ENCODE measurements at regions not wholly inside any gene's neighbourhood (a gene's known extent, or its start where the extent isn't known, plus 50 kb on each side); places are given as distances from the start of the nearest gene placed in this dataset.

DNA sequence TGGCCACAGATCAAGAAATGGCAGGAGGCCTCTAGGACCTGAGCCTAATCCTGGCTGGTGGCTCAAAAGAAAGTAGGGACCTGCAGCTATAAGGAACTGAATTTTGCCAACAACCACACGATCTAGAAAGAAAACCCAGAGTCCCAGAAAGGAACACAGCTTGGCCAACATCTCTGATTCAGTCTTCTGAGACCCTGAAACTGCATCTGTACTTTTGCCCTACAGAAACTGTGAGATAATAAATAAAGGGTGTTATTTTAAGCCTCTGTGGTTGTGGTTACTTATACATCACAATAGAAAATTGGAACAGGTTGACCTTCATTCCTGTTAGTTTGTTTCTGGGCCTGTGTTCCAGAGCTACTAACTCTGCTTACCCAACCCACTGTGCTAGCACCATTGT is 356.8 kb upstream of the ST6GAL2 start:
- H3K4me3 ChIP-seq (ENCODE audit: low read length): no peak overlapping the region
- H3K4me1 ChIP-seq (ENCODE audit: control insufficient read depth, insufficient read depth, low read length): no peaks in the 10 kb centered on the region
- no peaks in the 10 kb centered on the region for H3K36me3 ChIP-seq (ENCODE audit: insufficient read depth, low read length)
- no peak overlapping the region for H3K4me2 ChIP-seq (ENCODE audit: low read length)
- H3K9me3 ChIP-seq (replicated peaks; ENCODE audit: low read length): no peaks in the 10 kb centered on the region
- H3K9ac ChIP-seq (ENCODE audit: low read depth, low read length): no peak overlapping the region
- no peaks in the 10 kb centered on the region for H3K27me3 ChIP-seq (ENCODE audit: control insufficient read depth, insufficient read depth, low read length)

DNA sequence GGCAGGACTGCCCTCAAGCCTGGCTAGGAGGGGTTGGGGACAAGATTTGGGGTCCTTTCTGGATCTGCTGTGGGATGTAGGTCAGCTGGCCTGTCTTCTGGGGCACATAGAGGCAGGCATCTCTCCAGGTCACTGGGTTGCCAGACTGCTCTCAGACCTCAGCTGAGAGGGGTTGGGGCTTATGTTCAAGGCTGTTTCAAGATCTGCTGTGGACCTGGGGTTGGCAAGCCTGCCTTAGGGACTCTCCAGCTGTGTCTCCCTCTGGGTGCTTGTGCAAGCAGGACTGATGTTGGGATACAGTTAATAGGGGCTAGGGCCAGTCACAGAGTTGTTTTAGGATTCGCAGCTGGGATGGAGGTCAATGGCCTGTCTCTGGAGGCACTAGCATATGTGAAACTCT is 363.0 kb upstream of the ST6GAL2 start:
- H3K9me3 ChIP-seq (replicated peaks; ENCODE audit: low read length): no peaks in the 10 kb centered on the region
- no peaks in the 10 kb centered on the region for H3K27me3 ChIP-seq (ENCODE audit: control insufficient read depth, insufficient read depth, low read length)
- H3K4me2 ChIP-seq (ENCODE audit: low read length): no peak overlapping the region
- no peak overlapping the region for H3K4me3 ChIP-seq (ENCODE audit: low read length)
- H3K36me3 ChIP-seq (ENCODE audit: insufficient read depth, low read length): no peaks in the 10 kb centered on the region
- H3K4me1 ChIP-seq (ENCODE audit: control insufficient read depth, insufficient read depth, low read length): no peaks in the 10 kb centered on the region
- no peak overlapping the region for H3K9ac ChIP-seq (ENCODE audit: low read depth, low read length)

DNA sequence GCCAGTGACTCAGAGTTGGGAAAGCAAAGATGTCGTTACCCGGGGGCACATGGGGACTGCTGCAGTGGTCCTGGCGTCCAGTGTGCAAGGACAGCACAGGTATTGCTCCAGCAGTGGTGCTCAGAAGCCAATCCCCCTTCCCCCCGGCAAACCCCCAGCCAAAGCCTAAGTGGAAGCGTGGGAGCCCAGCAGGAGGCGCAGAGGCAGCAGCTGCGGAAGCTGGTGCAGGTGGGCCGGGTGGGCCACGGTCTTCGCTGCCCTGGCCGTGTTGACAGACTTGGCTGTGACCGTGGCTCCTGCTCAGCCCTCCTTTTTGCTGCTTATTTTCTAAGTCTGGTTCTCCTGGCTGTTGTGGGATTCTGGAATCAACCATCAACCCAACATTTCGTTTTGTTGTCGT is 369.8 kb upstream of the ST6GAL2 start:
- no peaks in the 10 kb centered on the region for H3K36me3 ChIP-seq (ENCODE audit: insufficient read depth, low read length)
- H3K9me3 ChIP-seq (replicated peaks; ENCODE audit: low read length): no peaks in the 10 kb centered on the region
- H3K4me3 ChIP-seq (ENCODE audit: low read length): no peak overlapping the region
- no peak overlapping the region for H3K9ac ChIP-seq (ENCODE audit: low read depth, low read length)
- H3K4me1 ChIP-seq (ENCODE audit: control insufficient read depth, insufficient read depth, low read length): no peaks in the 10 kb centered on the region
- H3K27me3 ChIP-seq (ENCODE audit: control insufficient read depth, insufficient read depth, low read length): no peaks in the 10 kb centered on the region
- no peak overlapping the region for H3K4me2 ChIP-seq (ENCODE audit: low read length)

DNA sequence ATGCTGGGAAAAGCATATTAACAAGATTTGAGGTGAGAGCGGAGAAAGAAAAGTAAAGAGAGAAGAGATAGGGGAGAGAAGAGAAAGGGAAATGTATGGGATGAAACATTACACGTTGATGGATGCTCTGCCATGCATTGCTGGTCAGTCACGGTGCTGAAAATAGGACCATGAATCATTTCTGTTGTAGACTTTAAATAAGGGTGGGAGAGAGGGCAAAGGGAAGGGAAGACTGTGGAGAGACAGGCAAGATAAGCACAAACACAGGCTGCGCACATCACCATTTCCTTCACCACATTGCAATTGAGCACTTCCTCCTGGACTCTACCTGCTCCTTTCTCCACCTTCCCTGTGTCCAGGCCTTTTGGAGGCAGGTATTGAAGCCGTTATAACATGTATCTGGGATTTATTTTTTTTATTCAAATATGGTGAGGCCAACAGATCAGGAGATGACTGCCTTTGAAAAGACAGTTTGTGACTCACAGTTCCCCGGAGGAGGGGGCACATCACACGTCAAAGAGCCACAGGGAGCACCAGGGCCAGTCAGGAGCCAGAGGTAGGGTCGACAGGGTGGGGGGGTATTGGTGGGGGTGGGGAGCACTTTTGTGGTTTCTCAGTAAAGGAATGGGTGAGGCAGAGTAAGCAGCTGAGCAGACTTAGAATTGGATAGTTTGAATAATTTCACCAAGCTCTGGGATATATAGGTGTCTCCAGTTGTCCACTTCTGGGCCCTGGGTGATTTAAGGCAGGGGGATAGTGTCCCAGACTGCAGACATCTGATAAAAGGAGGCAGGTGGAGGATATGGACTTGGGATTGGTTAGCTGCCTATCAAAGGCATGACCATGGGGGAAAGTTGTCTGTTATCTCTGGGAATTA is 372.8 kb upstream of the ST6GAL2 start:
- no peaks in the 10 kb centered on the region for H3K36me3 ChIP-seq (ENCODE audit: insufficient read depth, low read length)
- no peak overlapping the region for H3K9ac ChIP-seq (ENCODE audit: low read depth, low read length)
- H3K9me3 ChIP-seq (replicated peaks; ENCODE audit: low read length): no peaks in the 10 kb centered on the region
- no peak overlapping the region for H3K4me3 ChIP-seq (ENCODE audit: low read length)
- H3K4me1 ChIP-seq (ENCODE audit: control insufficient read depth, insufficient read depth, low read length): no peaks in the 10 kb centered on the region
- H3K27me3 ChIP-seq (ENCODE audit: control insufficient read depth, insufficient read depth, low read length): no peaks in the 10 kb centered on the region
- H3K4me2 ChIP-seq (ENCODE audit: low read length): no peak overlapping the region

DNA sequence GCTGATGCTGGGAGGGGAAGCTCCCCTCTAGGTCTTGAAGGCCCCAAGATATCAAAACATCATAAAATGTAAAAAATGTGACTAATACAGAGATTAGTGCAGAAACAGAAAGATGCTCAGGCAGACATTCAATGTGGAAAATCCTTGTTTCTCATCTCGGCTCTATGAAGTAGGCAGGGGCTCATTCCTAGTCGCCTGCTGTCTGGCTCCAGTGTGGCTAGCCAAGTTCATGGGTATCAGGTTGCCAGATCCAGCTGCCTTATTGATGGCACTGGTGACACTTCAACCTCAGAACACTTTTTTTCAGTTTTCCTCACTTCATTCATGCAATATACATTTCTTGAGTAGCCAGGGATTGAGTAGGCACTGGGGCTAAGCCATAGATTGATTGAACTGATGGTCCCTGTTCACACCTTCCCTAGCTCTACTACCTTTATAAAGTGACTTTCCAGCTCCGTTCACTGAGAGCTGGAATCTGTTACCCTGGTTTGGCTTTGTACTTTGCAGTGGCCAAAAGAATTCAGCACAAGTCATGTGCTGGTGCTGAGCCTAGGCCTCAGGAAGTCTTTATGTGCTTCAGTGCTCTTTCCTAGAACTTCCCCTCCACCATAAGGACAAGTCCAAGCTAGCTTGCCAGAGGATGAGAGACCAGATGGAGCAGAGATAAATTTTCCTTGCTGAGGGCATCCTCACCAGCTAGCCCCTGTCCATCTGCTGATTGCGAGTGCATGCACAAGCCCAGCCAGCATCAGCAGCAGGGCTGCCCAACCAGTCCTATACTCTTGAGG is 373.6 kb upstream of the ST6GAL2 start:
- Histone ChIP-seq H3K4me3 (ENCODE audit: low read length) (no peak overlapping the region), H3K4me2 (ENCODE audit: low read length) (no peak overlapping the region), H3K9me3 (replicated peaks; ENCODE audit: low read length) (no peaks in the 10 kb centered on the region), H3K36me3 (ENCODE audit: insufficient read depth, low read length) (no peaks in the 10 kb centered on the region), H3K9ac (ENCODE audit: low read depth, low read length) (no peak overlapping the region), H3K27me3 (ENCODE audit: control insufficient read depth, insufficient read depth, low read length) (no peaks in the 10 kb centered on the region), H3K4me1 (ENCODE audit: control insufficient read depth, insufficient read depth, low read length) (no peaks in the 10 kb centered on the region)

DNA sequence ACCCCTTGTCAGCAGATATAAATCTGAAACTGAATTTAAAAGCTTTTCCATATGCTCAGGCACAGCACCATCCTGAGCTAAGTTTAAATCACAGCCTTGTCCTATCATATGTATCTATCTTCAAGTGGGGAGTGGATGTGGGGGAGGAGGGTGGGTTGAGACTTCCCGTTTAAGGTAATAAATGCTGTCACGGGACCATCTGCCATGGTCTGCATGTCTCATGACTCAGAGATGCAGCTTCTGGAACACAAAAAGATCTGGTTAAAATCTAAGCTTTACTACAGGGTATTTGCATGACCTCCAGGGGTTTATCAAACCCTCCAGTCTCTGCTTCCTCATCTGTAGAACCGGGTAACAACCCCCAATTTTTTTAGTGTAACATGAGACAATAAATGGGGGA is 377.7 kb upstream of the ST6GAL2 start:
- Histone ChIP-seq H3K27me3 (ENCODE audit: control insufficient read depth, insufficient read depth, low read length) (no peaks in the 10 kb centered on the region), H3K9ac (ENCODE audit: low read depth, low read length) (no peak overlapping the region), H3K4me3 (ENCODE audit: low read length) (no peak overlapping the region), H3K4me2 (ENCODE audit: low read length) (no peak overlapping the region), H3K36me3 (ENCODE audit: insufficient read depth, low read length) (no peaks in the 10 kb centered on the region), H3K4me1 (ENCODE audit: control insufficient read depth, insufficient read depth, low read length) (no peaks in the 10 kb centered on the region), H3K9me3 (replicated peaks; ENCODE audit: low read length) (no peaks in the 10 kb centered on the region)

DNA sequence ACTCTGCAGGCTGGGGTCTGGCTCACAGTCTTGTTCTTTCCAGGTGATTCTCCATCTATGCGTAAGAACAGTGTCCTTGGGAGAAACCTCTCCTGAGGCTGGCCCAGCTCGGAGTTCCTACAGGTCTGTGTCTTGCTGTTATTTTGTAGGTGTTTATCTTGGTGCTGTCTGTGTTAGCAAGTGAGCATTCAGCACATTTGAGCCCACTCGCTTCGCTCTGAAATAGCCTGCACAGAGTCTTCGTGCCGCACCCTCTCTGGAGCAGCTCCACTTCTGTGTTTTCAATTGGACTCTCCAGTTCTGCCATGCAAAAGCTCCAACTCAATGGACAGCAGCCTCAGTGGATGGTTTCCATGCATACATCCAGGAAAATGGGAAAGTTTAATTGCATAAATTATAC is 378.2 kb upstream of the ST6GAL2 start:
- H3K36me3 ChIP-seq (ENCODE audit: insufficient read depth, low read length): no peaks in the 10 kb centered on the region
- no peaks in the 10 kb centered on the region for H3K4me1 ChIP-seq (ENCODE audit: control insufficient read depth, insufficient read depth, low read length)
- no peak overlapping the region for H3K4me3 ChIP-seq (ENCODE audit: low read length)
- no peaks in the 10 kb centered on the region for H3K9me3 ChIP-seq (replicated peaks; ENCODE audit: low read length)
- no peak overlapping the region for H3K4me2 ChIP-seq (ENCODE audit: low read length)
- no peaks in the 10 kb centered on the region for H3K27me3 ChIP-seq (ENCODE audit: control insufficient read depth, insufficient read depth, low read length)
- H3K9ac ChIP-seq (ENCODE audit: low read depth, low read length): no peak overlapping the region

DNA sequence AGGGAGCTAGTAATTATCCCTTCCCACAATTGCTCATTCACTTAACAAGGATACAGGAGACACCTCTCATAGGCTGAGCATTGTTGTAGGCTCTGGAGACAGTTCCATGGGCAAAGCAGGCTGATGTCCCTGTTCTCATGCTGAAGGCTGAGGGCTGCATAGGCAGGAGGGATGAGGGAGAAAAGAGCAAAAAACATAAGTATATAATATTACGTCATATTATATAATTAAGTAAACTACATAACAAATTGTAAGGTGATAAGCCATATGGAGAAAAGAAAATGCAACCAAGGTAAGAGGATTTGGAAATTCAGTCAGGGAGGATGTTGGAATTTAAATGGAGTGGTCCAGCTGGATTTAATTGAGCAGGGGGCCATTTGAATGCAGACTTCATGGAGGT is 380.6 kb upstream of the ST6GAL2 start:
- H3K9me3 ChIP-seq (replicated peaks; ENCODE audit: low read length): no peaks in the 10 kb centered on the region

DNA sequence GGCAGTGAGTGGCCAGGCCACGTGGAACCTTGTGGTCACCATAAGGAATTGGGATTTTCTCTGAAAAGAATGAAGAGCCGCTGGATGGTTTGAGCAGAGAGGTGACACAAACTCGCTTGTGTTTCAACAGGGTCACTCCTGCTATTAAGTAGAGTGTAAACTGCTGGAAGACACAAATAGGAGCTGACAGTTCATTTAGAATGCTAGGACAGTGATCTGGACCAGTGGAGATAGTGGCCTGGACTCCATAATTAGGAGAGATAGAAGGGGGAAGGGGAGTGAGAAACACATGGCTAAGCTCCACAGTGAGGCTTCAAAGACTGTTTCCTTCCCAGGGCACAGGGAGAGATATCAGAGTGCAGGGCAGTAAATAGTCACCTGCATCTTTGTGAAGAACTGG is 381.1 kb upstream of the ST6GAL2 start:
- H3K36me3 ChIP-seq (ENCODE audit: insufficient read depth, low read length): no peaks in the 10 kb centered on the region
- no peaks in the 10 kb centered on the region for H3K9me3 ChIP-seq (replicated peaks; ENCODE audit: low read length)
- no peaks in the 10 kb centered on the region for H3K4me1 ChIP-seq (ENCODE audit: control insufficient read depth, insufficient read depth, low read length)

More for the DNA sequence above, 380.6 kb upstream of the ST6GAL2 start:
- Histone ChIP-seq H3K4me2 (ENCODE audit: low read length) (no peak overlapping the region), H3K9ac (ENCODE audit: low read depth, low read length) (no peak overlapping the region), H3K36me3 (ENCODE audit: insufficient read depth, low read length) (no peaks in the 10 kb centered on the region), H3K27me3 (ENCODE audit: control insufficient read depth, insufficient read depth, low read length) (no peaks in the 10 kb centered on the region), H3K4me1 (ENCODE audit: control insufficient read depth, insufficient read depth, low read length) (no peaks in the 10 kb centered on the region), H3K4me3 (ENCODE audit: low read length) (no peak overlapping the region)

DNA sequence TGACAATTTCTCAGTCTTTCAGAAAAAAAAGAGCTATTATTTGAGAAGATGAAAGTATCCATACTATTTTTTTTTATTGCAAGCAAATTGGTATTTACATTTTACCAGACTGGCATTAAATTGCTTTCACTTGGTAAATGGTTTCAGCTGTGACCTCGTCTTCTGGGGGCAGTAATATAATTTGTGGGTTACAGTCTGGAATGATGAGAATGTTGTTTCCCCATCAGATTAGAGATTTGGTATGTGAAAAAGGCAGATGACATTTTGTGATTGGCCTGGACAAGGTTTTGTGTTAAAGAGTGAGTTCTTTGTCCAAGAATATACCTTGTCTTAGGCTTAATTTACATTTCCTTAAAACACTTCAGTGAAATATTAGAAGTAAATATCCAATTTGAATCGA is 390.1 kb upstream of the ST6GAL2 start:
- Histone ChIP-seq H3K4me2 (ENCODE audit: low read length) (no peak overlapping the region), H3K4me1 (ENCODE audit: control insufficient read depth, insufficient read depth, low read length) (no peaks in the 10 kb centered on the region), H3K9ac (ENCODE audit: low read depth, low read length) (no peak overlapping the region), H3K9me3 (replicated peaks; ENCODE audit: low read length) (no peaks in the 10 kb centered on the region), H3K36me3 (ENCODE audit: insufficient read depth, low read length) (no peaks in the 10 kb centered on the region), H3K4me3 (ENCODE audit: low read length) (no peak overlapping the region), H3K27me3 (ENCODE audit: control insufficient read depth, insufficient read depth, low read length) (peaks cover 10% of the 10 kb centered on the region)

More for the DNA sequence above, 381.1 kb upstream of the ST6GAL2 start:
- Histone ChIP-seq H3K9ac (ENCODE audit: low read depth, low read length) (no peak overlapping the region), H3K4me3 (ENCODE audit: low read length) (no peak overlapping the region), H3K4me2 (ENCODE audit: low read length) (no peak overlapping the region), H3K27me3 (ENCODE audit: control insufficient read depth, insufficient read depth, low read length) (no peaks in the 10 kb centered on the region)

DNA sequence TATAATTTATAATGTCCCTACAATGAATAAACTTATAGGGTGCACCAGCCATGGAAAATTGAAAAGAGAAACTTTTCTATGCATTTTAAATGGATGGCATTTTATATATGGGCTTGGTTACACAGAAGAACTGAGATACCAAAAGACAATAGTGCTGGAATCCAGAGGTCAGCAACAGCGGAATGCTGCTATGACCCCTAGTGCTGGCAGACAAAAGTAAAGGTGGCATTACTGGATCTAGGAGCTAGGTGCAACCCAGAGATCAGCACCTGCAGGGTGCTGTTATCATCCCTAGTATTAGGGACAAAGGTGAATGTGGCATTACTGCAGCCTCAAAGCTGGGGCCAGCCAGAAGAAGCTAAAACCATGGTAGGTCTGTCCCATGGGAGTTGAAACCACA is 392.7 kb upstream of the ST6GAL2 start:
- H3K4me1 ChIP-seq (ENCODE audit: control insufficient read depth, insufficient read depth, low read length): no peaks in the 10 kb centered on the region
- no peaks in the 10 kb centered on the region for H3K36me3 ChIP-seq (ENCODE audit: insufficient read depth, low read length)
- H3K9me3 ChIP-seq (replicated peaks; ENCODE audit: low read length): no peaks in the 10 kb centered on the region
- H3K4me2 ChIP-seq (ENCODE audit: low read length): no peak overlapping the region
- no peak overlapping the region for H3K9ac ChIP-seq (ENCODE audit: low read depth, low read length)
- H3K4me3 ChIP-seq (ENCODE audit: low read length): no peak overlapping the region
- peaks cover 10% of the 10 kb centered on the region for H3K27me3 ChIP-seq (ENCODE audit: control insufficient read depth, insufficient read depth, low read length)

All from skeletal muscle satellite cell (primary cell).